NCI-H2196 (cell line): ENCODE measurements at regions not wholly inside any gene's neighbourhood (a gene's known extent, or its start where the extent isn't known, plus 50 kb on each side); places are given as distances from the start of the nearest gene placed in this dataset.

Experiments used
- DNase-seq: peaks from one replicate; lab custom pipeline; 2025; ENCODE audit not compliant: unreplicated experiment; lab: John Stamatoyannopoulos, UW

DNA sequence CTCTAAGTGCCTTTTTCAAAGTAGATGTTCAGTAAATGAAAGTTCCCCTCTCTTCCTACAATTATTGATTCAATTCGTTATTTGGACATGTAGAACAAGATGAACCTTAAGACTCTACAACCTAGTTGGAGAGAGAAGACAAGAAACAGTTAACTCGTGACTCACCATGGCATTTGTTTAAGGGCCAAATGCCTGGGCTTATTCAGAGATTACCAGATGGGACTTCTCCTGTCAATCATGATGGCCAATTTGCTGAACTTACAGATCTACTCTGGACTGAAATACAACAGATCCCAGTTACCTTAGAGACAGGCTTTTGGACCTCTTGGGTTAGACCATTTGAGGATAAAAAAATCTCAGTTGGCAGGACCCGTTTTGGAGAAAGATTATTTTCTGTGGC, 93.5 kb downstream of the C1orf94 start:
- DNase-seq, result no peak

DNA sequence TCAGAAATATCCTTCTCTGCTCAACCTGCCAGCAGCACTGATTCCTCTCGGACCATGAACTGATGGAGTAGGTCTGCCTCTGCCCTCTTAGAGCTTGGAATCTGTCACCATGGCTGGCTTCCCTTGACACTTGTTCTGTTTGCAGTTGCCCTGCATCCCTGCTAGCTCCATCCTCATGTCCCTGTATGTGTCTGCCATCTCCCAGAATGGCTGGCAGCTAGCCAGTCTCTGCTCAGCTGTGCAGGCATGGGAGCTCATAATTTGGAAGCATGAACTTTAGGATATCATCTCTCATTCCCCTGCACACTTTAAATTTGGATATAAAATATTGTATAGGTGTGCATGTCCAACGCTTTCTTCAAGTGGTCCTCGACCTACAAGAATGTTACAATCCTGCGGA, 95.4 kb downstream of the C1orf94 start:
- DNase-seq, result no peak

DNA sequence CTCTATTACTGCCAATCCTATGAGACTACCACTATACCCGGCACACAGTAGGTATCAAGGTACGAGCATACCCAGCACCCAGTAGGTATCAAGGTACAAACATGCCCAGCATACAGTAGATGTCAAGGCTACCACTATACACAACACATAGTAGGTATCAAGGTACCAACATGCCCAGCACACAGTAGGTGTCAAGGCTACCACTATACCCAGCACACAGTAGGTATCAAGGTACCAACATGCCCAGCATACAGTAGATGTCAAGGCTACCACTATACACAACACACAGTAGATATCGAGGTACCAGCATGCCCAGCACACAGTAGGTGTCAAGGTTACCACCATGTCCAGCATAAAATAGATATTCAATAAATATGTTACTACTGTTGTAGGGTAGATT, 98.4 kb downstream of the C1orf94 start:
- DNase-seq, result no peak

DNA sequence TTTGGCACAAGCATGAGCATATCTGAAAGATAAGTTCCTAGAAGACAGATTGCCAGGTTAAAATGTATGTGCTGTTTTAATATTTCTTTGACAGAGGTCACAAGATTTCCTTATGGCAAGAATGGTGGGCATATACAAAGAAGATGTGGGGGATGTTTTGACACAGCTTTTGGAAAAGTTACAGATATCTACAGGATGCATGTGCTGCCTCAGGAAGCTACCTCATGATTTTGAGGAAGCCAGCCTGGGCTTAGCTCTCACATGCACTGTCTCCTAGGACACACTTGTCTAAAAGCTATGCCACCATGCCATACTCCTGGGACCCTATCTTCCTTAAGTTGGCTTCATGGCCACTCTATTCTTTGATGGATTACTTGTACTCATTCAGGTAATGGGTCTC, 99.9 kb downstream of the C1orf94 start:
- no peak for DNase-seq

DNA sequence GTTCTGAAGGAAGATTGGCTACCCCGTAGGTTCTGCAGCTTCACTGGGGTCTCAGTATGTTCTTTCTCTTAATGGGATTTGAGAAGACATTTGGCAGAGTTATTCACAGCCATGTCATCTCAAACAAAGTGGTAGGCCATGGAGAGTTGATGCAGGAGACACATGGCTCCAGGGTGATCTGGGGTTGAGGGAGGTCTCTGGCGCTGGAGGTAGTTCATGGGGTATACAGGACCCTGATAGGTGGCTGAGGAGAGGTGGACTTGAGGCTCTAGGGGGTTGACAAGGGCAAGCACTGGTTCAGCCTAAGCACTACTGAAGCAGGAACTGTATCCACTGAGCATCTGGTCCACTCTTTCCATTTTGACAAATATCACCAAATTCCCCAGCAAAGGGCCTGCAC, 100.4 kb downstream of the C1orf94 start:
- no peak for DNase-seq

DNA sequence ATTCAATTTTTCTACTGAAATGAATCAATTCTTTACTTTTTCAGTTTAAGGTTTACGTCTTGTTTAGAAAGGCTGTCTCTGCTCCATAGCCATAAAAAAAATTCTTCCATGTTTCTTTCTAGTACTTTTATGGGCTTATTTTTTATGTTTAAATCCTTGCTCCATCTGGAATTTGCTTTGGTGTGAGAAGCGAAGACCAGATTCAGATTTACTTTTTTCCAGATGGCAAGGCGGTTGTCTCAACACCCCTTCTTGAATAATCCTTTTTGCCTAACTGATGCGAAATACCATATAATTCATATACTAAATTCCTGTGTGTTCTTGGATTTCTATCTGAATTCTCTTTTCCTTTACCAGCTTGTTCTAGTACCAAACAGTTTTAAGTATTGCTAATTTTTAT, 101.5 kb downstream of the C1orf94 start:
- DNase-seq, result no peak

DNA sequence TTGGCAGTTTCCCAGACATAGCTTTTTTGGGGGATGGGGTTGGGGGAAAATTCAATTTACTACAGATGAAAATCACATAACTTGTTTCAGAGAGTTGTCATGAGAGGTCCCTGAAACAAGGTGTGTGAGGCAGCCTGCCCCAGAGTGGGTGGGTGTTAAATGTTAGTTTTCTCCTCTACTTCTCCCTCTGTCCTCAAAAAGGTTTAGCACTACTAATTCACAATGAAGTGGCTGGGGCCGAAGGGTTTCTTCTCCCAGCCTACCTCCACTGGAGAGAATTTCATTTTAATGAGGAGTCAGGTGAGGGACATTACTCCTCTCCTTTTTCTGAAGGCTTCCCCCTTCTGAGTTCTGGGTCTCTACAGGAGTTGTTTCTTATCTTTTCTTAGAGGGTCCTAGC, 103.3 kb downstream of the C1orf94 start:
- DNase-seq, result no peak

DNA sequence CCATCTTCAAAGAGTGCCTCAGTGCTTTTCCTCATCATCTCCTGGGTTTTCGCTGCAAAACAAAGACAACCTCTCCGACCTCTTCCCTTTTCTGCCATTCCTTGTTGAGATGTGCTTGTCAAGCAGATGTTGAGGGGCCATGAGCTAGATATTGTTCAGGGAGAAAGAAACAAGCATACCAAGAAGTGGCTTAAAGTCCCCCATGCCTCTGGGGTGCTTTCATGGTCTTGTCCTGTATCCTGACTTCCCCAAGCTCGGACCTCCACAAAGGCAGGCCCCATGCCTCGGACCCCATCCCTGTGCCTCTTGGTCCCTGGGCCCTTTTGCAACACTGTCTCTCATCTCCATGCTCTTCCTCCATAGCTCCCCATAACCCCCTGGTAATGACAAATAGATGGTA, 103.8 kb downstream of the C1orf94 start:
- DNase-seq, result no peak

DNA sequence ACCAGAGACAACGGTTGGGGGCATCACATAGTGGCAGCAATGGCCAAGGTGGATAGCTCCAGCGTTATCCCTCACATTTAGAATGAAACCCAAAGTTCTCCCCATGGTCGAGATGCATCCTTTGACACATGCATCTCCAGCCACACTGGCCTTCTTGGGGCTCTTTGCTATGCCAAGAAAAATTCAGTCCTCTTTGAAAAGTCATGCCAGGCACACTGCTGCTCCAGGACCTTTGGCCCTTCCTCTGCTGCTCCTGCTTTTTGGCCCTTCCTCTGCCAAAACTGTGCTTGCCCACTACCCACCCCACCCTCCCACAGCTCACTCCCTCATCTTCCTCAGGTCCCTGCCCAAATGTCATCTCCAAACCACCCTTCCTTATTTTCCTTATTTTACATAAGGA, 106.4 kb downstream of the C1orf94 start:
- DNase-seq, result no peak

DNA sequence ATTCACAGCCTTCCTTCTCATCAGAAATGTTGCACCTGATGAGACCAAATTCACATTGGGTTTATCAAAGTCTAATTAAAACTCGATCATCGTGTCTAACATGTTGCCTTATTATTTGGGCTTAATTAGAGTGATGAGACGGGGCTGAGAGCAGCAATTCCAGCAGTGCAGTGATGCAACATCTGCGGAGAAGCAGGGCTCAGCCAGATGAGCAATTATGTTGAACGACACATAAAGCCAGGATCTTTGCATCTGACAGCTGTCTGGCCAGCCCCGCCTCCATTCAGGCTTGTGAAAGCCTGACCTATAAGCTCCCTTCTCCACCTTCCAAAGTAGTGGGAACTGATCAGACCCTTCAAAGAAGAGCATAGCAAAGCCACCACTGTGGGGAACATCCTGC, 109.8 kb downstream of the C1orf94 start:
- no peak for DNase-seq

DNA sequence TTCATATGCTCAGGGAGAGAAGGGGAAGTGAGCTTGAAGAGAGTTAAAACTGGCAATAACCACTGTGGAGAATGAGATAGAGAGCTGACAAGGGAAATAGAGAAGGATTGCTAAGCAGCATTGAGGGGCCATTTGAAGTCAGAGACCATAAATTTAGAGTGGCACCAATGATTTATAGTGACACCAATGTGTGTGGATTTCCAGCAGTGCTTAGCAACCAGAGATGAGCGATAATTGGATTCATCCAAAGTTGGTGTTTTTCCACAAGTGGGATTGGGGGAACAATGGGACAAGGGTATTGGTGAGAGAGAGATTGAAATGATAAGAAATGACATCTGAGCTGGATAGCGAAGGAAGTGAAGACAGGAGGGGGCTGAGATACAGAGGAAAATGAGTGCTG, 114.1 kb downstream of the C1orf94 start:
- no peak for DNase-seq

DNA sequence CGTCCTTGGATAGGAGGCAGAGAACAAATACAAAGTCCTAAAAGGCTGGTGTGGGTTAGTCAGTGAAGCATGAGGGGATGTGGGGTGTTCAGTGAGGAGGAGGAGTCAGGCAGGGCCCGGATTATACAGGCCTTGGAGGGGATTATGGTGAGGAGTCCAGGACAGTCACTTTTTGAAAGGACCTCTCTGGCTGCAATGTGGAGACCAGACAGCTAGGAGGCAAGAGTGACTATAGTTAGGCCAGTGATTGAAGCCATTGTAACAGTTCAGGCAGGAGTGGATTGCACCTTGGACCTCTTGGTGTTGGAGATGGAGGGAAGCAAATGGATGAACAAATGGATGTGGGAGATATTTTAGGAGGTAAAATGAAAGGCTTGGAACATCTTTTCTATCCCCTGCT, 115.8 kb downstream of the C1orf94 start:
- no peak for DNase-seq

DNA sequence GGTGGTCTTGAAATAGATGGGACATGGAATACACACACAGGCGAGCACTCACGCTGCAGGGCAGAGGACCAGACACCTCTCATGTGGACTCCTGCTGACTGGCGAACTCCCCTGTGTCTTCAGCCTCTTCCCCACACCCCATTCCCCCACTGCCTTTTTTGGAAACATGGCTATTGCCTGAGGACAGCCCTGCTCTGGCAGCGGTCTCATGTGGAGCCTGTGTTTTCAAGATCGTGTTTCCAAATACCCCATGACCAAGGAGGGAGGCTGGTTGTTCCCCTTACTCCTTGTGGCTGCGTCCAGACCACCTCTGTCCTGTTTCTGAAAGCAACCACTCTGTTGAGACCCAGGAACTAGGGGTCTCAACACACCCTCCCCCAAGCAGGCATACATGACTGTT, 119.4 kb downstream of the C1orf94 start:
- DNase-seq, result no peak

DNA sequence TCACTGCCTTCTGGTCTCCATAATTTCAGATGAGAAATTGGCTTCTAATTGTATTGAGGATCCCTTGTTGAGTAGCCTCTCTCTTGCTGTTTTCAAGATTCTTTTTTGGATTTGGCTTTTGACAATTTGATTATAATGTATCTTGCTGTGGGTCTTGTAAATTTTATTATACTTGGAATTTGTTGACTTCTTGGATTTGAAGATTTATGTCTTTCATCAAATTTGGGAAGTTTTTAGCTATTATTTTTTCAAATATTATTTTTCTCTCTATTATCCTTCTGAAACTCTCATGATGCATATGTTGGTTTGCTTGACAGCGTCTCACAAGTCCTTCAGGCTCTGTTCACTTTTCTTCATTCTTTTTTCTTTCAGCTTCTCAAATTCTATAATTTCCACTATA, 126.1 kb downstream of the C1orf94 start:
- no peak for DNase-seq

DNA sequence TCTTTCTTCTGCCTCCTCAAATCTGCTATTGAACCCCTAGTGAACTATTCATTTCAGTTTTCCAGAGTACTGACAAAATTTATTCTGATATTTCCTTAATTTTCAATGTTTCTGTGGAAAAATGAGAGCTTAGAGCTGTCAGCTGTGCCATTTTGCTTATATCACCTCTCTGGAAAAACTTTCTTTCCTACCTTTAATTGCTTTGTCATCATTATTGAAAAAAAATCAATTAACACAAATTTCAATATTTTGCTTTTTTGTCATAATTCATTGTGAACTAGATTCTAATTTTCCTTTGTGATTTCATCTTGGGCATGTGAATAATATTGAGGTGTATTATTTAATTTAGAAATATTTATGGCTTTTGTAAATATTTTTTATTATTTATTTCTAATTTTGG, 126.5 kb downstream of the C1orf94 start:
- no peak for DNase-seq

DNA sequence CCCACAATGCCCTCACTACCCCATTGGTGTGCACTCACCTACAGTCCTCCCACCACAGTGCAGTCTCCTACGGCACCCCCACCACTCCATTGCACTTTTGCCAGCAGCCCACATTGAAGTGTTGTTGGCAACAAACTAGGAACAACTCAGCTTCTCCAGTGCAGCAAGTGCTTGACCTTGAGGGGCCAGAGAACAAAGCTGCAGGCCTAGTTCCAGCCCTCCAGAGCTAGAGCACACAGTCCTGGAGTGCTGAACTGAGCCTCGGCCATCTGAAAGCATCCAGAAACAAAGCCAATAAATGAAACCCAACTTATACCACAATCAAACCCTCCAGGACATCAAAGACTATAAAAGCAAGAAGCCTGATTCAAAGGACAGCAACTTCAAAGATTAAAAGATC, 129.9 kb downstream of the C1orf94 start:
- DNase-seq, result no peak

DNA sequence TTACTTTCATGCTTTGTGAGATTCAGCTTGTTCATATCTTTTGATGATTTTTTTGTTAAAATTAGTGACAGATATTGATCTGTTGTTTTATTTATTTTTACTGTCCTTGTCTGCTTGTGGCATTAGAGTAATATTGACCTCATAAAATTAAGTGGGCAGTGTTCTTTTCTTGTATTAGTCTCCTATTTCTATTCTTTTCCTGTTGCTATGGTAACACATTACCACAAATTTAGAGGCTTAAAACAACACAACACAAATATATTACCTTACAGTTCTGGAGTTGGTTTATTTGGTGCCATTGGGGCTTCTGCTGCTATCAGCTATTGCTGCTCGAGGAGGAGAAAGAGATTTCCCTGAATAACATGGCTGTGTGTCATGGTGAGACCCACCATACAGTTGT, 135.7 kb downstream of the C1orf94 start:
- no peak for DNase-seq

DNA sequence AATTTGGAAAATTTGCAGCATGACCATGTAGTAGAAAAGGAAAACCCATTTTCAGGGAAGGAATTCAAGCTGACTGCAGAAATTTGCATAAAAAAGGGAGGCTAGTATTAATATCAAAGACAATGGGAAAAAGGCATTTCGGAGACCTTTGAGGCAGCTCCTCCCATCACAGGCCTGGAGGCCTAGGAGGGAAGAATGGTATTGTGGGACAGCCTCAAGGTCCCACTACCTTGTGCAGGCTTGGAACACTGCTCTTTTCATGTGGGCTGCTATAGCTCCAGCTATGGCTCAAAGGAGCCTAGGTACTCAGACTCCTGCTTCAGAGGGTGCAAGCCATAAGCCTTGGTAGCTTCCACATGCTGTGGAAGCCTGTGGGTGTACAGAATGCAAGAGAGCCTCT, 139.3 kb downstream of the C1orf94 start:
- DNase-seq, result no peak

DNA sequence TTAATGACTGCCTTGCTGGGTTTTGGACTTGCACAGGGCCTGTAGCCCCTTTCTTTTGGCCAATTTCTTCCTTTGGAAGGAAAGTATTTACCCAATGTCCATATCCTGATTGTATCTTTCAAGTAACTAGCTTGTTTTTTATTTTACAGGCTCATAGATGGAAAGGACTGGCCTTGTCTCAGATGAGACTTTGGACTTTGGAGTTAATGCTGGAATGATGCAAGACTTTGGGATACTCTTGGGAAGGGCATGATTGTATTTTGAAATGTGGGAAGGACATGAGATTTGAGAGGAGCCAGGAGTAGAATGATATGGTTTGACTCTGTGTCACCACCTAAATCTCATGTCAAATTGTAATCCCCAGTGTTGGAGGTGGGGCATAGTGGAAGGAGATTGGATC, 140.1 kb downstream of the C1orf94 start:
- DNase-seq, result no peak

DNA sequence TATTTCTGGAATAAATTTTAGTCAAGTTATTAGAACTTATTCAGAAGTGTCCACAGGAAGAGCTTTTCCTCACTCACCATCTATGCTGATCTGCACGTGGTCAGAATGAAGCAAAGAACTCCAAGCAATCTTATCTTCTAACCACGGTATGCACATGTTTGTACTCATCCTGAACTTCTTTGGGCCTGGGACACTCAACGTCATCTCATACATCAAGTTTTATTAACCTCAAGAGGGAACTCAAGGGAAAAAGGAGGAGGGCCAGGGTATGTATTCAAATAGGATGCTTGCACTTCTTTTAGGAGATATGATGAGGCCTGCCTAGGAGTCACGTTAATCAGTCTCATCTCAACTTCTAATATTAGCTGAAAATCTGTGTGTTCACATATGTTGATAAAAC, 142.5 kb downstream of the C1orf94 start:
- no peak for DNase-seq

DNA sequence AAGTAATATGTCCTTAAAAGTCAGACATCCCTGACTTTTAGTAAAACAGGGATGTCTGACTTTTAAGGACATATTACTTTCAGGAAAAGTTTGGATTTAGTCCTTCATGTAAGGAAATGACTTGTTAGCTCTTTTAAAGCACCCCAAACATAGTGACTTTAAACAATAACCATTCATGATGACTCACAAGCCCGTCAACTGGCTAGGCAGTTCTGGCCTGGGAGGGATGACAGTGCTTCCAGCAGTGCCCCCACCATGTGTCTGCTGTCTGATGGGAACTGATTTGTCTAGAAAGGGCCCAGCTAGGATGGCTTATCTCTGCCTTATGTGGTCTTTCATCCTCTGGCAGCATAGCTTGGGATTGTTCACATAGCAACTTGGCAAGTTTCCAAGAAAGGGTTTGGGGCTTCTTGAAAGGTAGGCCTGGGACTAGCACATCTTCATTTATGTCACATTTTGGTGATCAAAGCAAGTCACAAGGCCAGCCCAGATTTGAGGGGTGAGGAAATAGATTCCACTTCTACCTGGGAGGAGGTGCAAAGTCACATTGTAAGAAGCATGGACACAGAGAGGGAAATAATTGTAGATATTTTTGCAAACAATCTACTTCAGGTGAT, 143.5 kb downstream of the C1orf94 start:
- no peak for DNase-seq

DNA sequence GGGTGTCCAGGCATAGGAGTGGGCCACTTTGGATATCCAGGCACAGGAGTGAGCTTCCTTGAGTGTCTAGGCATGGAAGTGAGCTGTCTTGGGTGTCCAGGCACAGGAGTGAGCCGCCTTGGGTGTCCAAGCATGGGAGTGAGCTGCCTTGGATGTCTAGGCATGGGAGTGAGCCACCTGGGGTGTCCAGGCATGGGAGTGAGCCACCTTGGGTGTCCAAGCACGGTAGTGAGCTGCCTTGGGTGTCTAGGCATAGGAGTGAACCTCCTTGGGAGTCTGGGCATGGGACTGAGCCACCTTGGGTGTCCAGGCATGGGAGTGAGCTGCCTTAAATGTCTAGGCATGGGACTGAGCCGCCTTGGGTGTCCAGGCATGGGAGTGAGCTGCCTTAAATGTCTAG, 146.3 kb downstream of the C1orf94 start:
- no peak for DNase-seq

DNA sequence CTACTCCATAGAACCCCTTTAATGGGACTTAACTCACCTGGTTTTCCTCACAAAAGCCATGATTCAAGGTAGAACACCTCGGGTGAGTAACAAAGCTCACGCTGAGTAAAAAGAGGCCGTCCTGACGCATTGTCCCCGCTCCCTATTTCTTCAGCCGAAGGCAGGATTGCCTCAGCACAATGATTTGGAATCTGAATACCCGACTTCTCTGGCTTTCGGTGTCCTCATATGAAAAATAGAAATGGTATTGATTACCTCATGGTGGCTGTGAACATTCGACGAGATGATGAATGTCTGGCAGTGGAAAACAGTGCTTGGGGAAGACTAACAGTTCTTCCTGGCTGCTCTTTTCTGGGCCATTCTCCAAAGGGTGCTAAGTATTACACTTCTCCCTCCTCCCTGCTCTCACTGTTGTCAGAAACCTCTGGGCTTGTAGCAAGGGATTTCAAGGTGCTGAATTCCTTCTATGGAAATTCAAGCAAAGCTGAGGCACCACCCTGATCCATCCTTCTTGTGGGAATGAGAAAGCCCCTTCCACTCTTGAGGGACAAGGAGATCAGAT, 148.3 kb downstream of the C1orf94 start:
- no peak for DNase-seq
